Upper lobe of left lung (tissue), 6 donors: ENCODE measurements at regions not wholly inside any gene's neighbourhood (a gene's known extent, or its start where the extent isn't known, plus 50 kb on each side); places are given as distances from the start of the nearest gene placed in this dataset.

ENCODE experiments used
- ATAC-seq, 2 donors: fragments of 200-7000 bp; cut with Tn5 transposase; one replicate each; pipeline ENCODE4 v1.9.1; 2022; ENCODE audit warnings: mild to moderate bottlenecking in 2 of 2, moderate library complexity in 2 of 2; ENCODE audit not compliant: low FRiP score in 2 of 2
- DNase-seq, 2 donors: peaks; one replicate each; pipeline ENCODE4 v3.0.0-alpha.2; 2019 to 2020
- H3K27ac ChIP-seq, 4 donors: fragments of 200-600 bp; sonication (generic); one replicate each; pipeline ENCODE4 v1.5.1; 2016 to 2019
- H3K27me3 ChIP-seq, 4 donors: fragments of 200-600 bp; sonication (generic); one replicate each; pipeline ENCODE4 v1.5.1; 2017 to 2019
- H3K36me3 ChIP-seq, 4 donors: fragments of 200-600 bp; sonication (generic); one replicate each; pipeline ENCODE4 v1.5.1; 2016 to 2019
- H3K4me1 ChIP-seq, 4 donors: fragments of 200-600 bp; sonication (generic); one replicate each; pipeline ENCODE4 v1.5.1; 2018 to 2019
- H3K4me3 ChIP-seq, 4 donors: fragments of 200-600 bp; sonication (generic); one replicate each; pipeline ENCODE4 v1.5.1; 2017 to 2019; ENCODE audit warnings: mild to moderate bottlenecking in 2 of 4, moderate library complexity in 1 of 4
- H3K9me3 ChIP-seq, 4 donors: fragments of 200-600 bp; sonication (generic); one replicate each; pipeline ENCODE4 v1.5.1; 2018 to 2019
- CTCF ChIP-seq, 6 experiments: fragments of 450-650 bp in 4 of 6; fragments of 200-600 bp in 2 of 6; sonication (generic) in 2 of 6; IDR thresholded peaks; one replicate each; pipeline ENCODE4 v1.5.1; 2016 to 2019; ENCODE audit warnings: antibody characterized with exemption in 6 of 6
- EP300 ChIP-seq, 4 donors: sonication (generic); formaldehyde crosslinking; IDR thresholded peaks; one replicate each; pipeline ENCODE4 v1.5.1; 2017; ENCODE audit warnings: antibody characterized with exemption in 4 of 4, control low read depth in 2 of 4
- POLR2A ChIP-seq, 4 donors: fragments of 450-650 bp; IDR thresholded peaks; one replicate each; pipeline ENCODE4 v1.5.1; 2016 to 2017; ENCODE audit warnings: antibody characterized with exemption in 4 of 4, mild to moderate bottlenecking in 2 of 4
- POLR2AphosphoS5 ChIP-seq, 2 donors: sonication (generic); formaldehyde crosslinking; IDR thresholded peaks; one replicate each; pipeline ENCODE4 v1.5.1; 2017; ENCODE audit warnings: antibody characterized with exemption in 2 of 2
- WGBS, 2 donors: methylation state at CpG; one replicate each; pipeline ENCODE4 v1.1.5; 2017 to 2018; 5-methylcytosine and 5-hydroxymethylcytosine counted together
- donor health status: DM: no; HTN: no; CAD: no; lungs with moderate emphysema.
- donor health status: DM: no; HTN: yes; CAD: no; lungs with severe emphysema.

- Histone ChIP-seq H3K27ac (no peak overlapping the region), H3K4me1 (no peaks in the 10 kb centered on the region), H3K4me3 (no peak overlapping the region), H3K27me3 (no peaks in the 10 kb centered on the region), H3K36me3 (no peaks in the 10 kb centered on the region), H3K9me3 (no peaks in the 10 kb centered on the region)
- no peak for DNase-seq
- no peak for TF ChIP-seq CTCF (IDR thresholded peaks at IDR 0.05)
- TF ChIP-seq EP300 (IDR thresholded peaks at IDR 0.05) = no peak
- no peak for TF ChIP-seq POLR2AphosphoS5 (IDR thresholded peaks at IDR 0.05)
- no peak for TF ChIP-seq POLR2A (IDR thresholded peaks at IDR 0.05)
- WGBS, 2 donors = 55 to 75% methylated on average over 2 of the region's 2 CpGs
- ATAC-seq = no peak
These were observed 1064.6 kb upstream of the CADM2 start for GRCh38 chr3:83894223-83894622.

- no peaks in the 10 kb centered on the region for H3K9me3 ChIP-seq
- H3K27ac ChIP-seq = no peak overlapping the region
- H3K4me3 ChIP-seq = no peak overlapping the region
- DNase-seq (no peak), ATAC-seq (no peak)
- H3K36me3 ChIP-seq = no peaks in the 10 kb centered on the region
- WGBS, 2 donors = 35 to 38% methylated on average over 1 of the region's 1 CpG
- H3K4me1 ChIP-seq = no peaks in the 10 kb centered on the region
- no peaks in the 10 kb centered on the region for H3K27me3 ChIP-seq
- no peak for TF ChIP-seq POLR2A (IDR thresholded peaks at IDR 0.05)
- TF ChIP-seq CTCF (IDR thresholded peaks at IDR 0.05) = no peak
- TF ChIP-seq POLR2AphosphoS5 (IDR thresholded peaks at IDR 0.05) = no peak
- TF ChIP-seq EP300 (IDR thresholded peaks at IDR 0.05) = no peak
These were observed 1062.9 kb upstream of the CADM2 start for GRCh38 chr3:83895892-83896291.

- no peak for TF ChIP-seq POLR2AphosphoS5 (IDR thresholded peaks at IDR 0.05)
- no peak for TF ChIP-seq POLR2A (IDR thresholded peaks at IDR 0.05)
- no peak for TF ChIP-seq EP300 (IDR thresholded peaks at IDR 0.05)
- TF ChIP-seq CTCF (IDR thresholded peaks at IDR 0.05) = no peak
- ATAC-seq (no peak), DNase-seq (no peak)
- no peak overlapping the region for H3K27ac ChIP-seq
- H3K27me3 ChIP-seq = no peaks in the 10 kb centered on the region
- no peaks in the 10 kb centered on the region for H3K36me3 ChIP-seq
- no peak overlapping the region for H3K4me3 ChIP-seq
- H3K9me3 ChIP-seq = no peaks in the 10 kb centered on the region
- H3K4me1 ChIP-seq = no peaks in the 10 kb centered on the region
- 82 to 84% methylated on average over 5 of the region's 5 CpGs for WGBS, 2 donors
These were observed 1055.8 kb upstream of the CADM2 start for GRCh38 chr3:83902787-83903533.

GRCh38 chr3:83913381-83913780 is 1045.4 kb upstream of the CADM2 start:
- no peaks in the 10 kb centered on the region for H3K27me3 ChIP-seq

More at GRCh38 chr3:83913381-83913780, 1045.4 kb upstream of the CADM2 start:
- H3K36me3 ChIP-seq = no peaks in the 10 kb centered on the region
- H3K4me1 ChIP-seq = no peaks in the 10 kb centered on the region
- no peaks in the 10 kb centered on the region for H3K9me3 ChIP-seq
- 69 to 74% methylated on average over 4 of the region's 4 CpGs for WGBS, 2 donors
- DNase-seq (no peak), ATAC-seq (no peak)
- TF ChIP-seq CTCF (IDR thresholded peaks at IDR 0.05) (no peak), POLR2A (IDR thresholded peaks at IDR 0.05) (no peak), EP300 (IDR thresholded peaks at IDR 0.05) (no peak), POLR2AphosphoS5 (IDR thresholded peaks at IDR 0.05) (no peak)
- no peak overlapping the region for H3K27ac ChIP-seq
- no peak overlapping the region for H3K4me3 ChIP-seq
